ENCODE measurements at regions not wholly inside any gene's neighbourhood (a gene's known extent, or its start where the extent isn't known, plus 50 kb on each side); places are given as distances from the start of the nearest gene placed in this dataset.
A peak's percentile ranks its signal among the peaks of the same experiment; 100 is the strongest.

- no peak for DNase-seq (ENCODE audit: low read depth)
These were observed 102.5 kb upstream of the ZMIZ1 start for GRCh38 chr10:78966182-78966787.

DNA sequence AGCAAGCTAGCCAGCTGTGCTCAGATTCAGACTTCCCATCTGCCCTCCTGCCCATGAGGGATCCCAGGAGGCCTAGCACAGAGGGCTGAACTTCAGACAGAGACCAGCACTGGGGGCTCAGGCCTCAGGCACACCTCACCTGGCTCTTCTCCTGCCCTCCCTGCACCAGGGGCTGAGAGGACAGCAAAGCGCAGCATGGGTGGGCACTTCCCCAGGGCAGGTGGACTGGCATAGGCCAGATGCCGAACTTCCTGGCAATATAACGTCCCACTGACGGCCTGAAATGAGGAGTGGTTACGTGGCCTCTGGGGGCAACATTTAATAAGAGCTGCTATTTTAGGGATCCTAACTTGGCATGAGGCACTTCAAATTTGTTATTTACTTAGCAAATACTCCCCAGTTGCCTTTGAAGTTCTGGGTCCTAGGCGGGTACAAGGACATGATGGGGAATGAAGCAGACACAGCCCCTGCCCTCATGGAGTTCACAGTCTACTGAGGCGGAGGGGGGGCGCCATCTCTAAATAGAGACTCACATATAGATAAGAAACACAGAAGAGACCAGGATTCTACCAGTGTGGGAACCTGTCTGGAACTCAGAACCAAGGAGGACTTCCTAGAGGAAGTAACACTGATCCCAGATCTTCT, 101.8 kb upstream of the ZMIZ1 start:
- DNase-seq (ENCODE audit: low read depth) = no peak

- DNase-seq (ENCODE audit: low read depth) = no peak
These were observed 100.3 kb upstream of the ZMIZ1 start for GRCh38 chr10:78968300-78968942.

DNA sequence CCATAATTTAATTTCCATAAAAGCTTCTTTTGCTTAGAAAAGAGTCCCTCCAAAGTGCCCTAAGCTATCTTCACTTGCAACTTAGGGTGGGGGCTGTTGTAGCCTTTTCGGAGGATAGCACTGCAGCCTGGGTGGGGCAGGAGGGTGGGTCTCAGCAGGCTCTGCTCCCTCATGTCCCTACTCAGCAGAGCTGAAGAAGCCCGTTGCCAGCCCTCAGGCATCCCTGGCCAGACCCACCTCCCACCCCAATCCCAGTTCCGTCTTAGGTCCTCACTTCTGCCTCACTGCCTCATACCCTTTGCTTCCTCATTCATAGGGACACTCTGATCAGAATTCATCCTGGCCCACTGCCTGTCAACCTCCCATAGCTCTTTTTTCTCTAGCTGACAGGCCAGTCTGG, 99.8 kb upstream of the ZMIZ1 start:
- no peak for DNase-seq (ENCODE audit: low read depth)

- no peak for DNase-seq (ENCODE audit: low read depth)
These were observed 99.0 kb upstream of the ZMIZ1 start for GRCh38 chr10:78969719-78970118.

- no peak for DNase-seq (ENCODE audit: low read depth)
These were observed 98.5 kb upstream of the ZMIZ1 start for GRCh38 chr10:78970261-78970660.

GRCh38 chr10:78971094-78971682, 97.6 kb upstream of the ZMIZ1 start:
- no peak for DNase-seq (ENCODE audit: low read depth)

GRCh38 chr10:78972160-78972946, 96.4 kb upstream of the ZMIZ1 start:
- peak; percentile 81 for DNase-seq (ENCODE audit: low read depth)

GRCh38 chr10:78972947-78973900, 95.5 kb upstream of the ZMIZ1 start:
- peak; percentile 95 for DNase-seq (ENCODE audit: low read depth)

- DNase-seq (ENCODE audit: low read depth) = peak; percentile 84
These were observed 94.7 kb upstream of the ZMIZ1 start for GRCh38 chr10:78973901-78974616.

DNA sequence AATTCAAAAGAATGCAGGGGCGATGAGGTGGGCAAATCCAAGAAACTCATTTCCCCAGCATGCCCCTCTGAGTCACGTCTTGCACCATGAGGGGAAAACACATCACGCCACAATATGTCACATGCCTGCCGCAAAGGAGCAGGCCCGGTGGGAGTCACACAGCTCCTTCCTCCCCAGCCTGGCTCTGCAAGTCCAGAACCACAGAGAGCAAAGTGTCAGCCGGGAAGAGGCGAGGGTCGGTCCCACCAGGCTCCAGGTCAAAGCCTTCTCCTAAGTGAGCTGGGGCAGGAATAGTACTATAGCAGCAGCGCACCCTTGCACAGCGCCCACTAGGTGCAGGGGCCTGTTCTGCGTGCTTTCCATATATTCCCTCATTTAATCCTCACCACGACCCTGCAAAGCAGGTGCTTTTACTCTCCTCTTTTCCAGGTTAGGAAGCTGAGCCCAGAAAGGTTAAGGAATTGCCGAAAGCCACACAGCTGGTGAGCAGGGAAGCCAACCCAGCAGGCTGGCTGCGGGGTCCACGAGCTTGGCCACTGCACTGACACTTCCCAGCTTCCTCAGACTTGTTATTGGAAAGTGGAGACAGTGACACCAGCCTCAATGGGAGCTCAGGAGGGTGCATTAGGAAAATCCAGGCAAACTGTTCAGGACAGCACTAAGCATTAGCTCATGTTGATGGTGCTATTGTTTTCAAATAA, 94.0 kb upstream of the ZMIZ1 start:
- peak; percentile 97 for DNase-seq (ENCODE audit: low read depth)

DNA sequence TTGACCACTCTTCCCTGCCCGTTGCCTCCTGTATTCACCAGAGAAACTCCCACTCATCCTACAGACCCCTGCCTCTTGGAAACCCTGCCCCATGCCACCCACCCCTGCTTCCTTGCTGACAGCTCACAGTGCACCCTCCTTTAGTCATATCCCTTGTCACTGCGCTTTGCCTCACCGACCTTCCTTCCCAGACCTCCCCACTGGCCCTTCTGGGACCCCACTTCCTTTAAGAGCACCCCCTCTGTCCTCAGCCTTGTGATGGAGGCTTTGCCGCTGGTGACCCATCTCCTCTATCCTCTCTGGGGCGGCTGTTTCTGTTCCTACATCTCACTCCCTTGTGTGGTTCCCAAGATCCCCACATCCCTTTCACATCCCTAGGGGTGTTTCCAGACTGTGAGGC, 92.8 kb upstream of the ZMIZ1 start:
- no peak for DNase-seq (ENCODE audit: low read depth)

GRCh38 chr10:78976825-78977755, 91.7 kb upstream of the ZMIZ1 start:
- DNase-seq (ENCODE audit: low read depth) = no peak

GRCh38 chr10:78979938-78980337, 88.8 kb upstream of the ZMIZ1 start:
- DNase-seq (ENCODE audit: low read depth) = no peak

GRCh38 chr10:78980354-78980753, 88.4 kb upstream of the ZMIZ1 start:
- no peak for DNase-seq (ENCODE audit: low read depth)

GRCh38 chr10:78980815-78981214, 88.0 kb upstream of the ZMIZ1 start:
- no peak for DNase-seq (ENCODE audit: low read depth)

DNA sequence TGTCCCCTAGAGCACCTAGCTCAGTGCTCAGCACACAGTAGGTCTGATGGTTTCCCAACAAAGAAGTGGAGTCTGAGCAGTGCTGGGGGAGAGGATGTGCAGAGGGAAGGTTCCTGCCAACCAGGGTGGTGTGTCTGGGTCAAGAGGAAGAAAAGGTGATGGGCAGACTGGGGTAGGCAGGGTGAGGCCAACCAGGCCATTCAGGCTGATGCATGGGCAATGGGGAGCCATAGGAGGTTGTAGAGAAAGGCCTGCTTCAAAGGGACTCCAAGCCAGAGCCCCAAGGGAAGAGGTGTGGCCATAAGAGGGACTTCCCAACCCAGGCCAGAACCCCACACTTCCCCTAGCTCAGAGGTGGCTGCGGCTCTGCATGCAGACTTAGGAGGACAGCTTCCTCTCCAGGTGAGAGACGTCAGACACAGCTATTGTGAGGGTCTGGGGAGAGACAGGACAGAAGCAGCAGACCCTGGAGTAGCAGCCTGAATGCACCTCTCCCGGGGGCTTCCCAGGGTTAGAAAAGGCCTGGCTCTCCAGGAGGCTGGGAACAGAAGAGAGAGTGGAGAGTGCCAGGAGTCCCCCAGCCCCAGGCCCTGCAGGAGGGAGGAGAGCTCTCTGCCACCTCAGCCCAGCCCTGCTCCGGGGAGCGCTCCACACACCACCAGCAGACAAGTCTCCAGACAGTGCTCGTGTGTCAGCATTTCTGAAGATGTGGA, 87.4 kb upstream of the ZMIZ1 start:
- no peak for DNase-seq (ENCODE audit: low read depth)

GRCh38 chr10:78981970-78982281, 86.8 kb upstream of the ZMIZ1 start:
- DNase-seq (ENCODE audit: low read depth) = no peak
